ENCODE measurements at regions not wholly inside any gene's neighbourhood (a gene's known extent, or its start where the extent isn't known, plus 50 kb on each side); places are given as distances from the start of the nearest gene placed in this dataset.

- no peak for TF ChIP-seq CTCF (conservative IDR thresholded peaks at IDR 0.05; ENCODE audit: low read depth, low read length)
- no peak for DNase-seq (ENCODE audit: low read depth)
- no peak overlapping the region for H3K4me3 ChIP-seq (ENCODE audit: low read depth, low read length)
Observed at GRCh38 chr4:8788174-8788573, 83.5 kb downstream of the HMX1 start.

- no peak for TF ChIP-seq CTCF (conservative IDR thresholded peaks at IDR 0.05; ENCODE audit: low read depth, low read length)
- H3K4me3 ChIP-seq (ENCODE audit: low read depth, low read length) = no peak overlapping the region
- DNase-seq (ENCODE audit: low read depth) = no peak
Observed at GRCh38 chr4:8786166-8786565, 85.5 kb downstream of the HMX1 start.

GRCh38 chr4:8785656-8786142 lies 85.9 kb downstream of the HMX1 start:
- DNase-seq (ENCODE audit: low read depth) = no peak
- no peak overlapping the region for H3K4me3 ChIP-seq (ENCODE audit: low read depth, low read length)
- TF ChIP-seq CTCF (conservative IDR thresholded peaks at IDR 0.05; ENCODE audit: low read depth, low read length) = no peak

- DNase-seq (ENCODE audit: low read depth) = no peak
- no peak overlapping the region for H3K4me3 ChIP-seq (ENCODE audit: low read depth, low read length)
- no peak for TF ChIP-seq CTCF (conservative IDR thresholded peaks at IDR 0.05; ENCODE audit: low read depth, low read length)
Observed at GRCh38 chr4:8783736-8784135, 87.9 kb downstream of the HMX1 start.

- no peak for TF ChIP-seq CTCF (conservative IDR thresholded peaks at IDR 0.05; ENCODE audit: low read depth, low read length)
- no peak for DNase-seq (ENCODE audit: low read depth)
- H3K4me3 ChIP-seq (ENCODE audit: low read depth, low read length) = no peak overlapping the region
Observed at GRCh38 chr4:8782135-8782534, 89.5 kb downstream of the HMX1 start.

GRCh38 chr4:8781641-8782040 lies 90.0 kb downstream of the HMX1 start:
- no peak overlapping the region for H3K4me3 ChIP-seq (ENCODE audit: low read depth, low read length)
- DNase-seq (ENCODE audit: low read depth) = no peak
- TF ChIP-seq CTCF (conservative IDR thresholded peaks at IDR 0.05; ENCODE audit: low read depth, low read length) = no peak

- TF ChIP-seq CTCF (conservative IDR thresholded peaks at IDR 0.05; ENCODE audit: low read depth, low read length) = no peak
- no peak for DNase-seq (ENCODE audit: low read depth)
- no peak overlapping the region for H3K4me3 ChIP-seq (ENCODE audit: low read depth, low read length)
Observed at GRCh38 chr4:8780596-8781368, 90.9 kb downstream of the HMX1 start.
